ENCODE measurements at regions not wholly inside any gene's neighbourhood (a gene's known extent, or its start where the extent isn't known, plus 50 kb on each side); places are given as distances from the start of the nearest gene placed in this dataset.

DNA sequence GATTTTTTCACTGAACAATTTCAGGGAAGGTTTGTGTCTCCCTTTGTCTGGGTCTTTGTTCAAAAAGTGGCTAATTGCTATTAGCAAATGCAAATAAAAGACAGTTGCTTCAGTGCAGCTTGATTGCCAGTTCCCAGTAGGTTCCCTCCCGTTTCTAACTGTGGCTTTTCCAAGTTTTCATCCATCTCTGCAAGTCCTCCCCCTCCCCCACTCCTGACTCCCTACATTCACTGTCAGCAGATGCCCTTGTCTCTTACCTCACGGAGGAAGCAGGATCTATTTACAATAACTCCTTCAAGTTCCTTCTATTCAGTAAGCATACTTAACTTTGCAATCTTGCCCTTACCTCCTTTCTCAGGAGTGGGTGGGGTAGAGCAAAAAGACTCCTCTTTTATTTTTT, 55.4 kb upstream of the SCEL start:
- no peaks in the 10 kb centered on the region for H3K36me3 Mint-ChIP-seq (ENCODE audit: insufficient read depth)
- no peak overlapping the region for H3K27ac Mint-ChIP-seq (ENCODE audit: low read depth)
- no peaks in the 10 kb centered on the region for H3K27me3 Mint-ChIP-seq
- ATAC-seq (replicated peaks; ENCODE audit: extremely low read depth, poor library complexity, severe bottlenecking) (no peak), DNase-seq (ENCODE audit: low spot score in 2 of 2) (no peak)
- peaks cover 7% of the 10 kb centered on the region for H3K4me1 Mint-ChIP-seq
- H3K9me3 Mint-ChIP-seq = no peaks in the 10 kb centered on the region
- H3K4me3 Mint-ChIP-seq = no peak overlapping the region

DNA sequence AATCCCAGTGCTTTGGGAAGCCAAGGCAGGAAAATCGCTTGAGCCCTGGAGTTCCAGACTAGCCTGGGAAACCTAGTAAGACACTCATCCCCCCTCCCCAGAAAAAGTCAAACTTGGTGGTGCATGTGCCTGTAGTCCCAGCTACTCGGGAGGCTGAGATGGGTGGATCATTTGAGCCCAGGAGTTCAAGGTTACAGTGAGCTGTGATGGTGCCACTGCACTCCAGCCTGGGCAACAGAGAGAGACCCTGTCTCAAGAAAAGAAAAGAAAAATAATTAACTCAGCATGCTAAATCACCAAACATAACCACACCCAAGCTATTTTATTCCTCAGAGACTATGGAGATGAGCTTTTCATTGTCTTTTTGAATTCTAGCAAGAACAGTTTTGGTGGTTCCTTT, 56.2 kb upstream of the SCEL start:
- Mint-ChIP-seq H3K27ac (ENCODE audit: low read depth) (no peak overlapping the region), H3K9me3 (no peaks in the 10 kb centered on the region), H3K4me1 (peaks cover 7% of the 10 kb centered on the region), H3K27me3 (no peaks in the 10 kb centered on the region), H3K4me3 (no peak overlapping the region), H3K36me3 (ENCODE audit: insufficient read depth) (no peaks in the 10 kb centered on the region)
- no peak for ATAC-seq (replicated peaks; ENCODE audit: extremely low read depth, poor library complexity, severe bottlenecking)
- DNase-seq (ENCODE audit: low spot score in 2 of 2) = no peak

DNA sequence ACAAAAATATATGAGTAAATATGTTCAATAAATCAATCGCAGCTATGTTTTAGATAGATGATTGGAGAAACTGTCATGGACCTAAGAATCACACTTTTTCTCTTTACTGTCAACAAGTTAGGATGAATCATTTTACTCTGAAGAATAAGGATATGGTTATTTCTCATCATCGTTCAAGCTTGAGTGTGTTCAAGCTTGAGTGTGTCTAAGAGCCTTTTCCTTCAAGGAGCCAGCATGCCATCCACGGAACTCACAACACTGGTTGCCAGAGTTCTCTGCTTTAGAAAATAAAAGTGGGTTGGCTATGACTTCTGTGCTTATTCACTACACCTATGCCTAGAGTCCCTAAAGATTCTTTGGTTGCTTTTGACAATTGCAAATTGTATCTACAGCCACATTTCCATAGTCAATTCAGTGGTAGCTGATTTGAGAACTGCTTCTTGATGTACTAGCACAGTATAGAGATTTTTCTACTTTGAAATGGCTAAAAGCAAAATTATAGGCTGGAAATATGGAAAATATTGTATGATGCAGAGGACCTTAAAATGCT, 58.1 kb upstream of the SCEL start:
- H3K27me3 Mint-ChIP-seq = no peaks in the 10 kb centered on the region
- ATAC-seq (replicated peaks; ENCODE audit: extremely low read depth, poor library complexity, severe bottlenecking) = no peak
- H3K4me1 Mint-ChIP-seq = peaks cover 7% of the 10 kb centered on the region
- DNase-seq (ENCODE audit: low spot score in 2 of 2) = no peak
- H3K4me3 Mint-ChIP-seq = peak overlapping the region; percentile 72
- H3K9me3 Mint-ChIP-seq = no peaks in the 10 kb centered on the region
- no peaks in the 10 kb centered on the region for H3K36me3 Mint-ChIP-seq (ENCODE audit: insufficient read depth)
- no peak overlapping the region for H3K27ac Mint-ChIP-seq (ENCODE audit: low read depth)

DNA sequence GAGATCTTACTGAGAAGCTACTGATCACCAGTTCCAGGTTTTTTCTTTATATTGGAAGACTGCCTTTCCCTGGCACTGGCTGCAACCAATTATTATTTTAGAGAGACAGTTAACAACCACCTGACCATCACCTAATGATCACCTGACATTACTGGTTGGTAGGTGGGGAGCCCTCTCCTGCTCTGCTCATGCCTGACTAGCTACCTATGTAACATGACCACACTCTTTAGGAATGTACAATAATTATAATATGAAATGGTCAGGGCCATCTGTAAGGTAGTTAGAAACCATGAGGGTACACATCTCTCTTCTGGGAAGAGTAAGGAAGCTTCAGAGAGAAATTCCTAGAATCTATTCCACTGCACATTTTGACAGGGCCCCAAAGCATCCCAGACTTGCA, 59.0 kb upstream of the SCEL start:
- H3K27ac Mint-ChIP-seq (ENCODE audit: low read depth) = no peak overlapping the region
- H3K4me1 Mint-ChIP-seq = peaks cover 7% of the 10 kb centered on the region
- no peaks in the 10 kb centered on the region for H3K27me3 Mint-ChIP-seq
- H3K9me3 Mint-ChIP-seq = no peaks in the 10 kb centered on the region
- ATAC-seq (replicated peaks; ENCODE audit: extremely low read depth, poor library complexity, severe bottlenecking) (no peak), DNase-seq (ENCODE audit: low spot score in 2 of 2) (no peak)
- no peaks in the 10 kb centered on the region for H3K36me3 Mint-ChIP-seq (ENCODE audit: insufficient read depth)
- H3K4me3 Mint-ChIP-seq = no peak overlapping the region

DNA sequence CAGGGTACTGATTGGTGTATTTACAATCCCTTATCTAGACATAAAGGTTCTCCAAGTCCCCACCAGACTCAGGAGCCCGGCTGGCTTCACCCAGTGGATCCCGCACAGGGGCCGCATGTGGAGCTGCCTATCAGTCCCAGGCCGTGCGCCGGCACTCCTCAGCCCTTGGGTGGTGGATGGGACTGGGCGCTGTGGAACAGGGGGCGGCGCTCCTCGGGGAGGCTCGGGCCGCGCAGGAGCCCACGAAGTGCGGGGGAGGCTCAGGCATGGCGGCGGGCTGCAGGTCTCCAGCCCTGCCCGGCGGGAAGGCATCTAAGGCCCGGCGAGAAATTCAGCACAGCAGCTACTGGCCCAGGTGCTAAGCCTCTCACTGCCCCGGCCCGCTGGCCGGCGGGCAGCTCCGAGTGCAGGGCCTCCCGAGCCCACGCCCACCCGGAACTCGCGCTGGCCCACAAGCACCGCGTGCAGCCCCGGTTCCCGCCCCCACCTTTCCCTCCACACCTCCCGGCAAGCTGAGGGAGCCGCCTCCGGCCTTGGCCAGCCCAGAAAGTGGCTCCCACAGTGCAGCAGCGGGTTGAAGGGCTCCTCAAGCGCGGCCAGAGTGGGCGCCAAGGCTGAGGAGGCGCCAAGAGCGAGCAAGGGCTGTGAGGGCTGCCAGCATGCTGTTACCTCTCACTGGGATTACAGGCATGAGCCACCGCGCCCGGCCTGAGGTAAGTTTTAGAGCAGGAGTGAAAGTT, 60.0 kb upstream of the SCEL start:
- DNase-seq (ENCODE audit: low spot score in 2 of 2) = no peak
- Mint-ChIP-seq H3K4me1 (peaks cover 7% of the 10 kb centered on the region), H3K27ac (ENCODE audit: low read depth) (no peak overlapping the region), H3K36me3 (ENCODE audit: insufficient read depth) (no peaks in the 10 kb centered on the region), H3K4me3 (no peak overlapping the region), H3K27me3 (no peaks in the 10 kb centered on the region), H3K9me3 (no peaks in the 10 kb centered on the region)
- ATAC-seq (replicated peaks; ENCODE audit: extremely low read depth, poor library complexity, severe bottlenecking) = no peak

DNA sequence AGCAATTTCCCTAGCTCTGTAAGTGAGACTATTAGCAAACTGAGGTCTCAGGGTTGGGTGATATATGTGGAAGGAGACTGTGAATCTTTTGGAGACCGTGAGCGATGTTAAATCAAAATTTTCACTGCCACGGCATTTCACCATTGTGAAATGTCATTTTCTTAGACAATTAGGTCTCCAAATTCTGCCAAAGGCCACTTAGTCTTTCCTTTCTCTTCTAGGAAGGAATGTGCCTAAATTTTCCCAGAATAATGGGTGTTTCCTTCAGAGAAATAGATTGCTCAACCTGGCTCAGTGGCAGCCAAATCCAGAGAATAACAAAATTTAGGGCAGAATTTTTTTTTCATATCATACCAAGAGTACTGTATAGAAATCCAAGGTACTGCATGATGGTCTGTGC, 64.5 kb upstream of the SCEL start:
- Mint-ChIP-seq H3K4me1 (no peaks in the 10 kb centered on the region), H3K27ac (ENCODE audit: low read depth) (no peak overlapping the region), H3K9me3 (no peaks in the 10 kb centered on the region), H3K36me3 (ENCODE audit: insufficient read depth) (no peaks in the 10 kb centered on the region), H3K27me3 (peaks cover 16% of the 10 kb centered on the region), H3K4me3 (no peak overlapping the region)
- ATAC-seq (replicated peaks; ENCODE audit: extremely low read depth, poor library complexity, severe bottlenecking) (no peak), DNase-seq (ENCODE audit: low spot score in 2 of 2) (no peak)

DNA sequence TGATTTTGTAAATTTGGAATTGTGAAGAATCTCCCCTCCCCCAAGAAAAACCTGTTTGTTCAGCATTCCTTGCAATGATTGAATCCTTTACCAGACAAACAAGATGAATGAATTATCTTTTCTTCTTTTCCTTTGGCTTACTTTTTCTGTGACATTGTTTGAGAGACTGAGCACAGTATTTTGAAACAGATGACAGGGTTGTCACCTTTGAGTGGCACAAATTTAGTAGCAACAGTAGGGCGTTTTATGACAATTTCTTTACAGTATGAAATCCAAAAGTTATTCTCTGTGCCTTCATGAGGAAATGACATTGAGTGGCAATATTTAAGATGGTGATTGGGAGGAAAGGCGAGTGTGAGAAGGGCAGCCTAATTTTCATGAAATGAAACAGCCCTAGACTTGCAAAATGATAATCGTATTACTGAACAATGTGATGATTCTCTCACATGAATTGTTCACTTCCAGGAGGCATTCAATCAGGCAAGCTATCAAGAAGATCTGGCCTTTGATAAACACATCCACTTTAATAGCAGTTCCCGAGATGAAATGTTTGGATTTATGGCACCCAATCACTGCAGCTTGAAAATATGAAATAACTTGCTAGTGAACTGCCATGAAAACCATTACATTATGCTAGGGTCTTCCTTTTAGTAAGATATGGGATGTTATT, 68.6 kb upstream of the SCEL start:
- ATAC-seq (replicated peaks; ENCODE audit: extremely low read depth, poor library complexity, severe bottlenecking) (no peak), DNase-seq (ENCODE audit: low spot score in 2 of 2) (no peak)
- no peaks in the 10 kb centered on the region for H3K4me1 Mint-ChIP-seq
- peaks cover 16% of the 10 kb centered on the region for H3K27me3 Mint-ChIP-seq
- H3K27ac Mint-ChIP-seq (ENCODE audit: low read depth) = no peak overlapping the region
- no peak overlapping the region for H3K4me3 Mint-ChIP-seq
- H3K9me3 Mint-ChIP-seq = no peaks in the 10 kb centered on the region
- no peaks in the 10 kb centered on the region for H3K36me3 Mint-ChIP-seq (ENCODE audit: insufficient read depth)

DNA sequence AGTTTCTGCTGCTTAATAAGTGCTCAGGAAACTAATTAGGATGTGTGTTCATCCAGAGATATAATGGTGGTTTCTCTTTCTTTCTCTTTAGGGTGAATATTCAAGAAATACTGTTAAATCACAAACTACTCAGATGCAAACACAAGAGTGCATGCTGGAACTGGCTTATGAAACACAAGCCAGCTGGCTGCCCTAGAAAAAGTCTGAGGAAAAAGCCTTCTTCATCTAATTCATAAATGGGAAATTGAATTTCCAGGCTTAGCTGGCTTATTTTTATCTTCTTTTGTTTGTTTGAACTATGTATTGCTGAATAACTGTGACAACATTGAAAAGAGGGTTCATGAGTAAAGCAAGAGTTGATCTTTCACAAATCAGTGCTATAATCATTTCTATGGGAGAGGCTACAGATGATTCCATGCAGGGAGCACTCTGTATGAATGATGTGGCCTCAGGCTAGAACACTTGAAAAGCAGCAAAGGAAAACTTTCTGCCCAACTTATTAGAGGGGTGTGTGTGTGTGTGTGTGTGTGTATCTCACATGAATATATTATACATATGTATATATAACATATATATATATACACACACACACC, 69.8 kb upstream of the SCEL start:
- no peak overlapping the region for H3K4me3 Mint-ChIP-seq
- H3K4me1 Mint-ChIP-seq = no peaks in the 10 kb centered on the region
- peaks cover 16% of the 10 kb centered on the region for H3K27me3 Mint-ChIP-seq
- no peaks in the 10 kb centered on the region for H3K36me3 Mint-ChIP-seq (ENCODE audit: insufficient read depth)
- H3K9me3 Mint-ChIP-seq = no peaks in the 10 kb centered on the region
- H3K27ac Mint-ChIP-seq (ENCODE audit: low read depth) = no peak overlapping the region
- DNase-seq (ENCODE audit: low spot score in 2 of 2) = no peak
- ATAC-seq (replicated peaks; ENCODE audit: extremely low read depth, poor library complexity, severe bottlenecking) = no peak

DNA sequence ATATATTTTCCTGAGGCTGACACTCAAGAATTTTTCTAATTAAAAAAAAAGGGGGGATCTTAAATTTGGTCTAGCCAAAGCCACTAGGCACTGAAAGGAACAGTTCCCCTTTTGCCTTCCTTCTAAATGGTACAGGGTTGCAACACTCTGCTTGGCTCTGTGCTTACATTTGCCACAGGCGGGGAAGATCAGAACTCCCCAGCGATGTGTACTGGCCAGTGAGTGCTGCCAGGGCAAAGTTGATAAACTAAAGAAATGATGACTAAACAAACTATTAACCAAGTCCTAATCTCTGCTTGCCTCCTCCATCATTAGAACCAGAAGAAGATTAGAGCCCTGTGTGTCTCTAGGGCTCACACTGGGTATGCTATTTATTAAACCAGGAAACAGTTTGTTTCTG, 75.3 kb upstream of the SCEL start:
- H3K4me3 Mint-ChIP-seq = no peak overlapping the region
- no peak for ATAC-seq (replicated peaks; ENCODE audit: extremely low read depth, poor library complexity, severe bottlenecking)
- H3K36me3 Mint-ChIP-seq (ENCODE audit: insufficient read depth) = no peaks in the 10 kb centered on the region
- H3K27me3 Mint-ChIP-seq = peaks cover 12% of the 10 kb centered on the region
- no peaks in the 10 kb centered on the region for H3K9me3 Mint-ChIP-seq
- no peaks in the 10 kb centered on the region for H3K4me1 Mint-ChIP-seq
- H3K27ac Mint-ChIP-seq (ENCODE audit: low read depth) = no peak overlapping the region
- DNase-seq (ENCODE audit: low spot score in 2 of 2) = no peak

DNA sequence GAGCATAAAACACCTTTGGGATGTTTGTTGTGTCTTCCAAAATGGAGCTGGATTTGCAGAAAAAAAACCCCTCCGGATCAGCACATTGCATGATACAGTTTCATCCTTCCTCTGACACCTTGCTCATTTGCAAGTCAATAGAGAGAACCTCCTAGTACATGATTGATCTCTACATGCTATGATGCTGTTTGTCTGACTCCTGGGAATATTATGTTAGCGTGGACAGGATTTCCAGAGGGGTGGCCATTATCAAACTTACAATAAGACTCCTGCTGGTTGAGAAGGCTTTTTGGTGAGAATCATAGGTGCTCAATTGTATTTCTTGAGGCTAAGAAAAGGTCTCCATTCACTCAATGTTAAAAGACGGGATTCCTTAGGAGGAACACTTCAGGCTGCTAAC, 75.9 kb upstream of the SCEL start:
- Mint-ChIP-seq H3K9me3 (no peaks in the 10 kb centered on the region), H3K36me3 (ENCODE audit: insufficient read depth) (no peaks in the 10 kb centered on the region), H3K4me1 (no peaks in the 10 kb centered on the region), H3K4me3 (no peak overlapping the region), H3K27ac (ENCODE audit: low read depth) (no peak overlapping the region), H3K27me3 (peaks cover 12% of the 10 kb centered on the region)
- DNase-seq (ENCODE audit: low spot score in 2 of 2) (no peak), ATAC-seq (replicated peaks; ENCODE audit: extremely low read depth, poor library complexity, severe bottlenecking) (no peak)

DNA sequence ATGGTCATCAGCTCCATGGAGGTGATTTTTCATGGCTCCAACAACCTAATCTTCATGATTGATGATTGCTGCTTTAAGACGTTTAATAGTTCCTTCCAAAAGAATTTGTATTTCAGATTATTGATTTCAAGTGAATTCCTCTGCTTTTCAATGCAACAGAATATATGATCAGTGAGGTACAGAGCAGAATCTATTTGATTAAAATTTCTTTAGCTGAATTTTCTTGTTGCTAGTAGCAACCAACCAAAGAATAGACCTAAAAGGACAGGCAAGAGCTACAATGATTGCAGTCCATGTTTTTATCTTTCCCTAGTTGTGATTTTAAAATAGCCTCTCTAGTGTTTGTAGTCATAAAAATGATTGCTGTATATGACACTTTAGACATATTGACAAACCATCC, 76.8 kb upstream of the SCEL start:
- DNase-seq (ENCODE audit: low spot score in 2 of 2) = no peak
- H3K27ac Mint-ChIP-seq (ENCODE audit: low read depth) = no peak overlapping the region
- no peaks in the 10 kb centered on the region for H3K9me3 Mint-ChIP-seq
- peaks cover 12% of the 10 kb centered on the region for H3K27me3 Mint-ChIP-seq
- no peak overlapping the region for H3K4me3 Mint-ChIP-seq
- H3K4me1 Mint-ChIP-seq = no peaks in the 10 kb centered on the region
- ATAC-seq (replicated peaks; ENCODE audit: extremely low read depth, poor library complexity, severe bottlenecking) = no peak
- H3K36me3 Mint-ChIP-seq (ENCODE audit: insufficient read depth) = no peaks in the 10 kb centered on the region

DNA sequence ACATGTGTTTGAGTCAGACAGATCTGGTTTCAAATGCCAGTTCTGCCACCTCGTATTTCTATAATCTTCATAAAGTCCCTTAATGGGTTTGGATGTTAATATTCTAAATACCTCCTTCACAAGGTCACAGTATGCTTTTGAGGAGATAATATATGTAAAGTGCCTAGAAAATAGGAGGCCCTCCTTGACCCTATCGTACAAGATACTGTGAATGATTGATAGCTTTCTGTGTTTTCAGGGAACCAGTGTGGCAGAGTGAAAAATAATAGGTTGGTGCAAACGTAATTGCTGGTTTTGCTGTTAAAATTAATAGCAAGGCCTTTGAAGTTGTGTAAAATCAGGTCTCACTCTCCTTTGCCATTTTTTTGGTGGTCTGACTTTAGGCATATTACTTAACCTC, 77.5 kb upstream of the SCEL start:
- Mint-ChIP-seq H3K36me3 (ENCODE audit: insufficient read depth) (no peaks in the 10 kb centered on the region), H3K27me3 (peaks cover 12% of the 10 kb centered on the region), H3K9me3 (no peaks in the 10 kb centered on the region), H3K27ac (ENCODE audit: low read depth) (no peak overlapping the region), H3K4me3 (no peak overlapping the region), H3K4me1 (no peaks in the 10 kb centered on the region)
- DNase-seq (ENCODE audit: low spot score in 2 of 2) = no peak
- no peak for ATAC-seq (replicated peaks; ENCODE audit: extremely low read depth, poor library complexity, severe bottlenecking)

DNA sequence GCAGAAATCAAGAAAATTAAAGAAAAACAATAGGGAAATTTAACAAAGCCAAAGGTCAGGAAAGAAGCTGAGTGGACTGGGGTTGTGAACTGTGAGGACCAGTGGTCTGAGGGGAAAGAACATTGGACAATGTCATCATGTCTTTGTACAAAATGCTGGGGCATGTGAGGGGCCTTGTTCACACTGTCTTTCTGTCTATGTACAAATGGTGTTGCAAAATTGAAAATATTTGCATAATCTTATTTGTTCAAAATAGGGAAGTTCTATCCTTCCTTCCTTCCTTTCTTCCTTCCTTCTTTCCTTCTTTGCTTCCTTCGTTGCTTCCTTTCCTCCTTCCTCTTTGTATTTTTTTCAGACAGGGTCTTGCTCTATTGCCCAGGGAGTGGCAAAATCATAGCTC, 79.2 kb upstream of the SCEL start:
- no peaks in the 10 kb centered on the region for H3K9me3 Mint-ChIP-seq
- H3K27ac Mint-ChIP-seq (ENCODE audit: low read depth) = no peak overlapping the region
- H3K27me3 Mint-ChIP-seq = peaks cover 12% of the 10 kb centered on the region
- H3K36me3 Mint-ChIP-seq (ENCODE audit: insufficient read depth) = no peaks in the 10 kb centered on the region
- DNase-seq (ENCODE audit: low spot score in 2 of 2) (no peak), ATAC-seq (replicated peaks; ENCODE audit: extremely low read depth, poor library complexity, severe bottlenecking) (no peak)
- H3K4me3 Mint-ChIP-seq = no peak overlapping the region
- no peaks in the 10 kb centered on the region for H3K4me1 Mint-ChIP-seq
